Stimulated activated naive CD8-positive, alpha-beta T cell treated with anti-CD3 and anti-CD28 coated beads, Interleukin-15, Interleukin-2, amounts not matched to agents 100 U/mL and 50 U/mL, for 24 hours (primary cell): ENCODE measurements at regions not wholly inside any gene's neighbourhood (a gene's known extent, or its start where the extent isn't known, plus 50 kb on each side); places are given as distances from the start of the nearest gene placed in this dataset.
"Not testable (repeated sequence)": the region's sequence is repeated elsewhere in the genome, so short reads cannot be mapped to it uniquely, and the experiment has no call there.

Experiments
- ATAC-seq: fragments of 150-1000 bp; cut with Tn5 transposase; one replicate; pipeline ENCODE4 v1.10.0; 2021
- DNase-seq: peaks from one replicate; pipeline ENCODE4 v3.0.0; 2021

GRCh38 chr6:4350567-4351519 is 215.5 kb upstream of the ECI2 start:
- DNase-seq (no peak), ATAC-seq (no peak)

GRCh38 chr6:4349931-4350330 is 214.6 kb upstream of the ECI2 start:
- ATAC-seq: no peak
- no peak for DNase-seq

GRCh38 chr6:4349323-4349722 is 213.9 kb upstream of the ECI2 start:
- ATAC-seq (no peak), DNase-seq (no peak)

GRCh38 chr6:4348462-4349112 is 213.2 kb upstream of the ECI2 start:
- no peak for DNase-seq
- ATAC-seq: no peak

GRCh38 chr6:4347877-4348276 is 212.5 kb upstream of the ECI2 start:
- DNase-seq: no peak
- no peak for ATAC-seq

GRCh38 chr6:4346659-4347333 is 211.4 kb upstream of the ECI2 start:
- no peak for ATAC-seq
- no peak for DNase-seq

GRCh38 chr6:4345543-4345942 is 210.2 kb upstream of the ECI2 start:
- DNase-seq (no peak), ATAC-seq (no peak)

- ATAC-seq (no peak), DNase-seq (no peak)
Measured at GRCh38 chr6:4344317-4344899, 209.0 kb upstream of the ECI2 start.

- ATAC-seq: no peak
- DNase-seq: no peak
Measured at GRCh38 chr6:4342407-4343137, 207.2 kb upstream of the ECI2 start.

- ATAC-seq: no peak
- DNase-seq: no peak
Measured at GRCh38 chr6:4341078-4341797, 205.9 kb upstream of the ECI2 start.

- no peak for ATAC-seq
- no peak for DNase-seq
Measured at GRCh38 chr6:4340544-4340943, 205.2 kb upstream of the ECI2 start.

- no peak for DNase-seq
- no peak for ATAC-seq
Measured at GRCh38 chr6:4338884-4339283, 203.5 kb upstream of the ECI2 start.

- ATAC-seq: no peak
Measured at GRCh38 chr6:4336778-4337442, 201.5 kb upstream of the ECI2 start.

GRCh38 chr6:4336084-4336483 is 200.7 kb upstream of the ECI2 start:
- no peak for ATAC-seq
- DNase-seq: no peak

More at GRCh38 chr6:4336778-4337442, 201.5 kb upstream of the ECI2 start:
- no peak for DNase-seq

- DNase-seq, ATAC-seq: not testable (repeated sequence)
Measured at GRCh38 chr6:4334158-4334740, 198.9 kb upstream of the ECI2 start.

GRCh38 chr6:4327841-4328240 is 192.5 kb upstream of the ECI2 start:
- no peak for ATAC-seq
- DNase-seq: no peak

GRCh38 chr6:4324746-4325145 is 189.4 kb upstream of the ECI2 start:
- DNase-seq (no peak), ATAC-seq (no peak)

- no peak for ATAC-seq
- DNase-seq: no peak
Measured at GRCh38 chr6:4323322-4323721, 187.9 kb upstream of the ECI2 start.

GRCh38 chr6:4322846-4323309 is 187.5 kb upstream of the ECI2 start:
- ATAC-seq: no peak
- no peak for DNase-seq
